ENCODE measurements at regions not wholly inside any gene's neighbourhood (a gene's known extent, or its start where the extent isn't known, plus 50 kb on each side); places are given as distances from the start of the nearest gene placed in this dataset.

GRCh38 chr1:217134857-217135568, 411.8 kb upstream of the ESRRG start:
- TF ChIP-seq POLR2AphosphoS5 (IDR thresholded peaks at IDR 0.05): no peak
- TF ChIP-seq CTCF (IDR thresholded peaks at IDR 0.05): no peak
- TF ChIP-seq EP300 (IDR thresholded peaks at IDR 0.05): no peak
- no peak for TF ChIP-seq POLR2A (IDR thresholded peaks at IDR 0.05; ENCODE audit: low read depth)
